HepG2 (cell line): ENCODE measurements at regions not wholly inside any gene's neighbourhood (a gene's known extent, or its start where the extent isn't known, plus 50 kb on each side); places are given as distances from the start of the nearest gene placed in this dataset.

Experiments used
- ARNT2 ChIP-seq: sonication (generic); formaldehyde crosslinking; IDR thresholded peaks from 2 replicates; pipeline ENCODE4 v1.8.0; 2022; ENCODE audit warnings: mild to moderate bottlenecking, low read depth, missing genetic modification reagents, moderate library complexity
- CEBPG ChIP-seq: IDR thresholded peaks from 2 replicates; pipeline ENCODE4 v1.6.1; 2016
- CHD4 ChIP-seq: fragments of 200-600 bp; sonication (generic); IDR thresholded peaks from 2 replicates; pipeline ENCODE4 v1.7.0; 2017; ENCODE audit warnings: mild to moderate bottlenecking, low read length, borderline replicate concordance
- CREM ChIP-seq, 2 experiments: sonication (generic) in 1 of 2; formaldehyde crosslinking in 1 of 2; IDR thresholded peaks; 2 replicates each; pipeline versions ENCODE4 v1.4.0 to v1.6.1; 2016 to 2020; ENCODE audit warnings: antibody characterized with exemption in 1 of 2, mild to moderate bottlenecking in 1 of 2, missing genetic modification reagents in 1 of 2
- DR1 ChIP-seq: sonication (generic); formaldehyde crosslinking; IDR thresholded peaks from 2 replicates; pipeline ENCODE4 v1.8.0; 2021; ENCODE audit warnings: mild to moderate bottlenecking, missing genetic modification reagents, inconsistent platforms
- ESRRA ChIP-seq: sonication (generic); formaldehyde crosslinking; IDR thresholded peaks from 2 replicates; pipeline ENCODE4 v1.5.1; 2020; ENCODE audit warnings: mild to moderate bottlenecking, low read depth, missing genetic modification reagents
- HNRNPLL ChIP-seq: fragments of 200-400 bp; formaldehyde crosslinking; IDR thresholded peaks from 2 replicates; pipeline ENCODE4 v1.6.1; 2017; ENCODE audit warnings: mild to moderate bottlenecking, low read depth, low read length; ENCODE audit not compliant: poor library complexity, severe bottlenecking
- KLF6 ChIP-seq: IDR thresholded peaks from 2 replicates; pipeline ENCODE4 v1.8.0; 2016; ENCODE audit warnings: missing biosample characterization, missing genetic modification reagents
- MED8 ChIP-seq: sonication (generic); formaldehyde crosslinking; IDR thresholded peaks from 2 replicates; pipeline ENCODE4 v1.8.1; 2023; ENCODE audit warnings: mild to moderate bottlenecking, missing genetic modification reagents; ENCODE audit not compliant: insufficient replicate concordance
- NFE2 ChIP-seq: sonication (generic); formaldehyde crosslinking; IDR thresholded peaks from 2 replicates; pipeline ENCODE4 v1.4.0; 2020; ENCODE audit warnings: missing genetic modification reagents
- NFYC ChIP-seq: IDR thresholded peaks from 2 replicates; pipeline ENCODE4 v1.6.1; 2016; ENCODE audit warnings: missing genetic modification reagents, missing compliant biosample characterization
- NKX3-1 ChIP-seq: sonication (generic); formaldehyde crosslinking; IDR thresholded peaks from 2 replicates; pipeline ENCODE4 v1.5.0; 2020; ENCODE audit warnings: missing genetic modification reagents
- NPAS2 ChIP-seq: sonication (generic); formaldehyde crosslinking; IDR thresholded peaks from 2 replicates; pipeline ENCODE4 v1.8.0; 2022; ENCODE audit warnings: mild to moderate bottlenecking, missing genetic modification reagents, borderline replicate concordance
- NRL ChIP-seq: sonication (generic); formaldehyde crosslinking; IDR thresholded peaks from 2 replicates; pipeline ENCODE4 v1.5.0; 2020; ENCODE audit warnings: missing genetic modification reagents, mild to moderate bottlenecking, moderate library complexity, borderline replicate concordance
- RBM22 ChIP-seq: fragments of 200-400 bp; formaldehyde crosslinking; optimal IDR thresholded peaks from 2 replicates; pipeline ENCODE3; 2017; ENCODE audit warnings: mild to moderate bottlenecking, low read length, moderate library complexity
- RFXANK ChIP-seq: IDR thresholded peaks from 2 replicates; pipeline ENCODE4 v1.6.1; 2016
- SP5 ChIP-seq: IDR thresholded peaks from 2 replicates; pipeline ENCODE4 v1.6.1; 2016; ENCODE audit warnings: low read depth, borderline replicate concordance
- ZNF10 ChIP-seq: sonication (generic); formaldehyde crosslinking; IDR thresholded peaks from 2 replicates; pipeline ENCODE4 v1.4.0; 2020; ENCODE audit warnings: mild to moderate bottlenecking, low read depth, missing genetic modification reagents, borderline replicate concordance
- ZNF296 ChIP-seq: sonication (generic); formaldehyde crosslinking; conservative IDR thresholded peaks from 2 replicates; pipeline ENCODE4 v1.5.0; 2020; ENCODE audit warnings: mild to moderate bottlenecking, missing genetic modification reagents
- ZNF30 ChIP-seq: sonication (generic); formaldehyde crosslinking; IDR thresholded peaks from 2 replicates; pipeline ENCODE4 v1.5.0; 2020; ENCODE audit warnings: mild to moderate bottlenecking, missing genetic modification reagents
- ZNF501 ChIP-seq: sonication (generic); formaldehyde crosslinking; IDR thresholded peaks from 2 replicates; pipeline ENCODE4 v1.5.1; 2020; ENCODE audit warnings: mild to moderate bottlenecking, moderate library complexity, missing genetic modification reagents
- ZNF678 ChIP-seq: sonication (generic); formaldehyde crosslinking; IDR thresholded peaks from 2 replicates; pipeline ENCODE4 v1.4.0; 2020; ENCODE audit warnings: mild to moderate bottlenecking, missing genetic modification reagents
- ZNF777 ChIP-seq: sonication (generic); formaldehyde crosslinking; IDR thresholded peaks from 2 replicates; pipeline ENCODE4 v1.4.0; 2020; ENCODE audit warnings: missing genetic modification reagents
- TF ChIP-seq, protein P1 (sequence below): sonication (generic); formaldehyde crosslinking; IDR thresholded peaks from 2 replicates; pipeline ENCODE4 v1.4.0; 2020; ENCODE audit warnings: mild to moderate bottlenecking, low read depth, missing genetic modification reagents
- TF ChIP-seq, protein P2 (sequence below): sonication (generic); formaldehyde crosslinking; IDR thresholded peaks from 2 replicates; pipeline ENCODE4 v1.5.0; 2020; ENCODE audit warnings: missing genetic modification reagents
- TF ChIP-seq, protein P3 (sequence below): sonication (generic); formaldehyde crosslinking; IDR thresholded peaks from 2 replicates; pipeline ENCODE4 v1.4.0; 2020; ENCODE audit warnings: missing genetic modification reagents
- TF ChIP-seq, protein P4 (sequence below): sonication (generic); formaldehyde crosslinking; conservative IDR thresholded peaks from 2 replicates; pipeline ENCODE4 v1.4.0; 2020; ENCODE audit warnings: missing genetic modification reagents

DNA sequence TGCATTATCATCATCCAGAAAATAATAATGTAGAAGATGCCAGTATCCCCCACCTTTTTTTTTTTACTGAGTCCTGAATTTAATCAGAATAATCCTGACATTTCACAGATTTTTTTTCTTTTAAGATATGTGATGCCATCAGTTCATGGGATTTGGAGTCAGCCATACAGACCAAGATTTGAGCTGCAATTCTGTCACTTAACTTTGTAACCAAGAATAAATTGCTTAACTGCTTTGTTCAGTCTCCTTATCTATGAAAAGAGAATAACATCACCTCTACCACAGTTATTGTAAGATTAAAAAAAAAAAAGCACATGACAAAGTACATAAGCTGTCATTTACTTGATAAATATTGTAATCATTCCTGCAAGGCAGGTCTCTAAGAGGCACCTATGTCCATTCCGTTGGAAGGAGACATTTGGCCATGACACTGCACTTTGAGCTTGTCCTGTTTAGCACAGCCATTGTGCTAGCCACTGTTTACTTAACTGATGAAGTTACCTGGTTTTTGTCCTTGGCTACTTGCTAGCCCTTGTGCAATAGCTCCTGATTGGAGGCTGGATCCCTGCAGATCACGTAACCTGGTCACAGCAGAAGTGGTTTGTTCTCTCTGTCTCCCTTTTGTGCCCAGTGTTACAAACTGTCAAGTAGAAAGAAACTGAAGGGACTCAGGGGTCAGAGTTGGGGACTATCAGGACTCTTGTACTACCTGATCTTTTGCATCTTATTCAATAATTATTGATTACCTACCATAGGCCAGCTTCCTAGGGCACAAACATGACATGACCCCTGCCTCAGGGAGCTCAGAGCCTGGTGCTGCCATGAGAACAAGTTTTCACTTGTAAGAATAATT is 306.0 kb downstream of the WDR72 start (continued):
- TF ChIP-seq NFYC: peak; percentile 79
- no peak for TF ChIP-seq HNRNPLL
- no peak; the same call in 1 of the 2 replicates for TF ChIP-seq ZNF296 (CRISPR knock-in tag)
- TF ChIP-seq NRL: no peak
- peak; percentile 93 for TF ChIP-seq ESRRA (CRISPR knock-in tag)
- TF ChIP-seq CREM (IDR thresholded peaks at IDR 0.05): peak; percentile 96
- TF ChIP-seq CREM (CRISPR knock-in tag; IDR thresholded peaks at IDR 0.05): no peak
- peak; percentile 54; the same call in 1 of the 2 replicates for TF ChIP-seq NKX3-1 (CRISPR knock-in tag)
- peak; percentile 60; the same call in 1 of the 2 replicates for TF ChIP-seq ARNT2 (CRISPR knock-in tag)
- no peak for TF ChIP-seq DR1
- no peak for TF ChIP-seq ZNF10 (CRISPR knock-in tag)
- TF ChIP-seq MED8: peak; percentile 98
- TF ChIP-seq RFXANK (CRISPR knock-in tag): peak; percentile 87; the same call in 1 of the 2 replicates
- TF ChIP-seq KLF6 (CRISPR knock-in tag): peak; percentile 58; the same call in 1 of the 2 replicates
- TF ChIP-seq, protein P1, sequence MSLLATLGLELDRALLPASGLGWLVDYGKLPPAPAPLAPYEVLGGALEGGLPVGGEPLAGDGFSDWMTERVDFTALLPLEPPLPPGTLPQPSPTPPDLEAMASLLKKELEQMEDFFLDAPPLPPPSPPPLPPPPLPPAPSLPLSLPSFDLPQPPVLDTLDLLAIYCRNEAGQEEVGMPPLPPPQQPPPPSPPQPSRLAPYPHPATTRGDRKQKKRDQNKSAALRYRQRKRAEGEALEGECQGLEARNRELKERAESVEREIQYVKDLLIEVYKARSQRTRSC: no peak; the same call in 1 of the 2 replicates
- TF ChIP-seq, protein P2, sequence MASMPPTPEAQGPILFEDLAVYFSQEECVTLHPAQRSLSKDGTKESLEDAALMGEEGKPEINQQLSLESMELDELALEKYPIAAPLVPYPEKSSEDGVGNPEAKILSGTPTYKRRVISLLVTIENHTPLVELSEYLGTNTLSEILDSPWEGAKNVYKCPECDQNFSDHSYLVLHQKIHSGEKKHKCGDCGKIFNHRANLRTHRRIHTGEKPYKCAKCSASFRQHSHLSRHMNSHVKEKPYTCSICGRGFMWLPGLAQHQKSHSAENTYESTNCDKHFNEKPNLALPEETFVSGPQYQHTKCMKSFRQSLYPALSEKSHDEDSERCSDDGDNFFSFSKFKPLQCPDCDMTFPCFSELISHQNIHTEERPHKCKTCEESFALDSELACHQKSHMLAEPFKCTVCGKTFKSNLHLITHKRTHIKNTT (CRISPR knock-in tag): no peak
- TF ChIP-seq NPAS2: no peak
- TF ChIP-seq CHD4: peak; percentile 74; the same call in 1 of the 2 replicates
- peak; percentile 95 for TF ChIP-seq NFE2 (CRISPR knock-in tag)
- peak; percentile 85 for TF ChIP-seq ZNF501 (CRISPR knock-in tag)
- TF ChIP-seq, protein P3, sequence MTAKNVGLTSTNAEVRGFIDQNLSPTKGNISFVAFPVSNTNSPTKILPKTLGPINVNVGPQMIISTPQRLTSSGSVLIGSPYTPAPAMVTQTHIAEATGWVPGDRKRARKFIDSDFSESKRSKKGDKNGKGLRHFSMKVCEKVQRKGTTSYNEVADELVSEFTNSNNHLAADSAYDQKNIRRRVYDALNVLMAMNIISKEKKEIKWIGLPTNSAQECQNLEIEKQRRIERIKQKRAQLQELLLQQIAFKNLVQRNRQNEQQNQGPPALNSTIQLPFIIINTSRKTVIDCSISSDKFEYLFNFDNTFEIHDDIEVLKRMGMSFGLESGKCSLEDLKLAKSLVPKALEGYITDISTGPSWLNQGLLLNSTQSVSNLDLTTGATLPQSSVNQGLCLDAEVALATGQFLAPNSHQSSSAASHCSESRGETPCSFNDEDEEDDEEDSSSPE (CRISPR knock-in tag): peak; percentile 37; the same call in 1 of the 2 replicates
- TF ChIP-seq ZNF30 (CRISPR knock-in tag): no peak
- TF ChIP-seq ZNF777: no peak
- TF ChIP-seq, protein P4, sequence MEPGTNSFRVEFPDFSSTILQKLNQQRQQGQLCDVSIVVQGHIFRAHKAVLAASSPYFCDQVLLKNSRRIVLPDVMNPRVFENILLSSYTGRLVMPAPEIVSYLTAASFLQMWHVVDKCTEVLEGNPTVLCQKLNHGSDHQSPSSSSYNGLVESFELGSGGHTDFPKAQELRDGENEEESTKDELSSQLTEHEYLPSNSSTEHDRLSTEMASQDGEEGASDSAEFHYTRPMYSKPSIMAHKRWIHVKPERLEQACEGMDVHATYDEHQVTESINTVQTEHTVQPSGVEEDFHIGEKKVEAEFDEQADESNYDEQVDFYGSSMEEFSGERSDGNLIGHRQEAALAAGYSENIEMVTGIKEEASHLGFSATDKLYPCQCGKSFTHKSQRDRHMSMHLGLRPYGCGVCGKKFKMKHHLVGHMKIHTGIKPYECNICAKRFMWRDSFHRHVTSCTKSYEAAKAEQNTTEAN: peak; percentile 76; the same call in 1 of the 2 replicates
- TF ChIP-seq CEBPG: peak; percentile 98
- TF ChIP-seq ZNF678 (CRISPR knock-in tag): no peak
- TF ChIP-seq SP5 (CRISPR knock-in tag): peak; percentile 75; the same call in 1 of the 2 replicates
- peak; percentile 37 for TF ChIP-seq RBM22
